UCSD-AML1 (cell line): ENCODE measurements at regions not wholly inside any gene's neighbourhood (a gene's known extent, or its start where the extent isn't known, plus 50 kb on each side); places are given as distances from the start of the nearest gene placed in this dataset.
"Not testable (repeated sequence)": the region's sequence is repeated elsewhere in the genome, so short reads cannot be mapped to it uniquely, and the experiment has no call there.

Experiments used
- DNase-seq: peaks from one replicate; lab custom pipeline; 2025; ENCODE audit not compliant: unreplicated experiment; lab: John Stamatoyannopoulos, UW

DNA sequence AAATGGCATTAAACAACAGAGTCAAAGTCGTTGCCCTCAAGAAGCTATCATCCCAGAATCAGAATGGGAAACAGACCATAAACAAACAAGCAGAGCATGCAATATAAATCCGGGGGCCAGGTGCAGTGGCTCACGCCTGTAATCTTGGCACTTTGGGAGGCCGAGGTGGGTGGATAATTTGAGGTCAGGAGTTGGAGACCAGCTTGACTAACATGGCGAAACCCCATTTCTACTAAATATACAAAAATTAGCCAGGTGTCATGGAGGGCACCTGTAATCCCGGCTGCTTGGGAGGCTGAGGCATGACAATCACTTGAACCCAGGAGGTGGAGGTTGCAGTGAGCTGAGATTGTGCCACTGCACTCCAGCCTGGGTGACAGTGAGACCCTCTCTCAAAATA, 249.8 kb downstream of the CYRIA start:
- DNase-seq: not testable (repeated sequence)

DNA sequence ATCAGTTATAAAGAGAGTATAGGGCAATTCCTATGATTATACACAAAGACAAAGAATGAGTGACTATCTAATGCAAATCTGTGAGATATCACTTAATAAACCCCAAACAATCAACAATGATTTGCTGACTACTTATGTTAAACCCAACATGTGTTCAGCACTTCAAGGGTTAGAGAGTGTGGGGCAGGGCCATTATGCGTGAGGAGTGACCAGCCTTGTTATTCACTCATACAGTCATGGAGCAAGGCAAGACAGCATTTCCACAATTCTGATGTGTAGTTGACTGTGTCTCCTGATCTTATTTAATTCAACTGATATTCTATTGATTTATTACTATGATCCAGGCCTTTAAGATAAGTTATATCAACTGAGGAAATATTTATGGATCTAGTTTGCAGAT, 251.7 kb downstream of the CYRIA start:
- no peak for DNase-seq

DNA sequence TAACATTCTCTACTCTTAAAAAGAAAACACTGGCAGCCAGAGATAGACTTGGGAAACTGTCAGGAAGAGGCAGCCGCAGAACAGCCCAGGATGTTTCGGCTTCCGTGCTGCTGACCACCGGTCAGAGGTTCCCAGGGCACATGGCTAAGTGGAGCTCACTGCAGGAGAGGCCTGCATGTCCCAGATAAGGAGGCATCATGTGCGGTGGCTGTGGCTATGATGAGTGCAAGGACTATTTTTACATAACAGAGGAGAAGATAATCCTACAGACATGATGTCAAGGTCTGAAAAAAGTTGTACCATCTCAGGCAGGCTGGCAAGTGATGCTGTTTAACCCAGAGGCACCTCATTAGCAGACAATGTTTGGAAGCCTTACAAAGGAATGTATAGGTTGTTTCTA, 252.3 kb downstream of the CYRIA start:
- peak; percentile 83 for DNase-seq

DNA sequence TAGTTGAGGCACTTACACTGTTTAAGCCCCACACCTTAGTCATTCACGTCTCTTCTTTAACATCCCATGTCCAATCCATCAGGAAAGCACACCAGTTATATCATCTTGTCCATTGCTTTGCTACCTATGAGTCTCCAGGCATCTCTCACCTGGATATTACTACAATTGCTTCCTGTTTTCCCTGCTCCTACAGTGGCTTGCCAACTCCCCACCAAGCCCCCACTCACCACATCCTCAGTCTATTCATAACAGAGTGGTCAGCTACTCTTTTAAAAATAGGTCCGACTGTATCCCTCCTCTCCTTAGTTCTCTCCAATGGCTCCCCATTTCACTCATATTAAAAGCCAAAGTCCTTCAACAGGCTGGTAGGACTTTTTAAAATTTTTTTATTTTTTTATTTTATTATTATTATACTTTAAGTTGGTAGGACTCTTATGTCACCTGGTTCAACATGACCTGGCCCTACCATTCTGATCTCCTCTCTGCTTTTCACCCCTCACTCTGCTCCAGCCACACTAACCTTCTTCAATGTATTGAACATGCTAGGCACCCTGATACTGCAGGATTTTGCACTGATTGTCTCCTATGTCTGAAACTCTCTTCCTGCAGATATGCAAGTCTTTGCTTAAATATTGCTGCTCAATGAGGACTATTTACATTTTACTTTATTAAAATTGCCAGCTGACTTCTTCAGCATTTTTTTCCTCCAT, 253.2 kb downstream of the CYRIA start:
- DNase-seq: no peak

DNA sequence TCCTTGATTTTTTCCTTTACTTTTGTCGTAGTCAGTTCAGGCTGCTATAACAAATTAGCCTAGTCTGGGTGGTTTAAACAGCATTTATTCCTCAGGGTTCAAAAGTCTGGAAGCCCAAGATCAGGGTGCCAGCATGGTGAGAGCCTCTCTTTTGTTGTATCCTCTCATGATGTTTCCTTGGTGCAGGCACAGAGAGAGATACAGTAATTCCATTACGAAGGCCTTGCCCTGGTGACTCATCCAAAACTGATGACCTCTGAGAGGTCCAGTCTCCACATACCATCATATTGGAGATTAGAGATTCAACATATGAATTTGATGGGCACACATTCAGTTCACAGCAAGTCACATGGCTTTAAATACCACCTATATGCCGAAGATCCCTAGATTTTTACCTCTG, 253.8 kb downstream of the CYRIA start:
- no peak for DNase-seq

DNA sequence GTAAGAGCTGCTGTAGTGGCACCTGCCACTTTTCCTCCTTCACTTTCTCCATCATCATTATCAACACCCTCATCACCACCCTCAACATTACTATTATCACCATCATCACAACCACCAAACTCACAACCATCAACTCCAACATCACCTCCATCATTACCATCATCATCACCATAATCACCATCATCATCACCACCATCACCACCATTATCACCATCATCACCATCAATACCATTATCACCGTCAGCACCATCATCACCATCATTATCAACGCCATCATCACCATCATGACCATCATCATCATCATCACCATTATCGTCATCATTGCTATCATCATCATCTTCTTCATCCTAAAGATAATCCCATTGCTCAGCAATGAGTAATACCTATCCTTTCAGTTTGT, 255.8 kb downstream of the CYRIA start:
- no peak for DNase-seq

DNA sequence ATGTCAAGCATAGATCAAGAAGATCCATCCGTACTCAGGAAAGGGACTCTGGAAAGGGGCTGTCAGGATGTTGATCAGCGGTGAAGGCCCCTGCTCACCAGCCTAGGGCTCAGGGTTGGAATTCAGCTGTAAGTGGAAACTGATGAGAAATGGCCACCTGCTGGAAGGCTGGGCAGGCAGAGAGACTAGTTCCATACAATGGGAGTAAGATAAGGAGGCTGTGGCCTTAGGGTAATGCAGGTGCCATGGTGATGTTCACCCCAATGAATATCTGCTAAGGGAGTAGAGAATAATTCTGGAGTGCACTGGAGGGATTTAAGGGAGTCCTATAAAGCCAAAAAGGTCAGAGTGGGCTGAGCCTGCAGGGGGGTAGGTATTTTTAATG, 256.6 kb downstream of the CYRIA start:
- DNase-seq: no peak

DNA sequence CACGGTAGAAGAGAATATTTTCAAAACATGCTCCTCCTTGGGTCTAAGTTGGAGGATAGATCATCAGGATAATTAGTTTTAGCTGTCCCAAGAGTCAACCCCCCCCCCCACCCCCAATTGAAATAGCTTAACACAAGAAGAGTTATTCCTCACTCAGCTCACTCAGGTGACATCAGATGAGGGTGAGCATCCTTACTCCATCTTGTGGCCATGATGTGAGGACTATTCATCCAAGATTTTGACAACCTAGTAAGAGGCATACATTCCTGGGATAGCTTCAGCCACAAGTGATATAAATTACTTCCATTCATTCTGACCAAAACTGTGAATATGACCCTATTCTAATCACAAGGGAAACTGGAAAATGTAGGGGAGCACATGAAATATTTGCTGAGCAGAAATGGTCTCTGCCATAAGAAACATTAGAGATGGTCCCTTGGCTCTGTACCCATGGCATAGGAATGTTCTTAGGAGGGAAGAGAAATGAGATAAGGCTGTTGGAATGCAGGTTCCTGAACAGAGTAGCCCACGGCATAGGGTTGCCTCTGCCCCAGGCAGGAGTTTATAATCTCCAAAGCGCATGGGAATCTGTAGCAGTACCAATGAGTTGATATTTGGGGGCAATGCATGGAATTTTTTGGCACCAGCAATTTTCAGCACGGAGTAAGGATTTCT, 257.2 kb downstream of the CYRIA start:
- DNase-seq: no peak

DNA sequence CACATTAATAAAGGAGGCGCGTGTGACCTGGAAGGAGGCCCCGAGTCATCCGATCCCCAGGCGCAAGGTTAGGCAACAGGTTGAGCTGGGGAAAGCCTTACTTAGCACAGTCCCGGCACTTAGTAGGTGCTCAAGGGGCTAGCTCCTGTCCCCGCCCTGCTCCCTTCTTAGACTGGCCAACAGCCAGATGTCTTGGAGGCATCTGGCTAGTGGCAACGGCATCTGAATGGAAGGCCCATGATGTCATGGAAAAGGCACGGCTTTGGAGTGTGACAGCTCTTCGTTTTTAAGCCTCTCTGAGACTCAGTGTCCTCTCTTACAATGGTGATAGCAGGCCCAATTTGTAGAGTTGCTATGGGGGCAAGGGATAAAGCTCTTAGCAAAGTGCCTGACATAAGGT, 258.3 kb downstream of the CYRIA start:
- no peak for DNase-seq

DNA sequence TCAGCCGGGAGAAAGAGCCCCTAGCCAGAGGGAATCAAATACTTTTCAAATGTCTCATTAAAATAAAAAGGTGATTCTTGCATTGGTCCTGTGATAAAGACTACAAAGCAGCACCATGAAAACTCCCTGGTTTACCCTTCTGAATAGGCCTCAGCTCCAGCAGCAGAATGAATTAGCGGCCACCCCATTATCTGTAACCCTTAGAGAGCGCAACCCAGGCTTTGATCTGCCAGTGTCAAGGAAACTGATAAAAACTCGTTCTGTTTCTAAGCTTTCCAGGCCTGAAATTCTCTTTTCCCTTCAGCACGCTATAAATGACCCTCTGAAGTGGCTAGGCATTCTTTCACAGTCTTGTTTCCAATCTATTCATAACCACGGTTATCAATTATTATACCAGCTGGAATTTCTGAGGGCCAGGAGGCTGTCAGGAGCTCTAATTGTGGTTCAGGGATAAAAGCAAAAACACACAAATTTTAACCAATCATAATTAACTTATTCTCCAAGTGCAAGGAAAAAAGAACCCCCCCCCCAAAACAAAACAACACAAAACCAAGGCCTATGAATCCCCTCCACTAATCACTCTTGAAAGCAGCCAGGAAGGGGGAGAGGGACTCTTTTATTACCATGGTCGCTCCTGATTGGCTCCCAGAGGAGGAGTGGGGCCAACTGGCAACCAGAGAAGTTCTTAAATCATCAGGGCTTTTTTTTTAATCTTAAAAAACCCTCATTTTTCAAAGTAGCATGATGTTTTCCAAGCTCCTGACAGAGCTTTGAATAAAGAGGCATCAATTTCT, 258.9 kb downstream of the CYRIA start:
- no peak for DNase-seq

DNA sequence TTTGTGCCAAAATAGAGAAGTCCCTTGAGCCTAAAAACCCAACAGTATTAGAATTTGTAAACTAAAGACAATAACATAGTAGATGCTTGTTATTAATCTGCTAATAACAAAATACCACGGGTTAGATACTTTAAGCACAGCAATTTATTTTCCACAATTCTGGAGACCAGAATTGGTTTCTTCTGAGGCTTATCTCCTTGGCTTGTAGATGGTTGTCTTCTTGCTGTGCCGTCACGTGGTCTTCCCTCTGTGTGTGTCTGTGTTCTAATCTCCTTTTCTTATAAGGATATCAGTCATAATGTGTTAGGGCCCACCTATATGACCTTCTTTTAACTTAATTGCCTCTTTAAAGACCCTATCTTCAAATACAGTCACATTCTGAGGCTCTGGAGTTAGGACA, 260.1 kb downstream of the CYRIA start:
- DNase-seq: no peak

DNA sequence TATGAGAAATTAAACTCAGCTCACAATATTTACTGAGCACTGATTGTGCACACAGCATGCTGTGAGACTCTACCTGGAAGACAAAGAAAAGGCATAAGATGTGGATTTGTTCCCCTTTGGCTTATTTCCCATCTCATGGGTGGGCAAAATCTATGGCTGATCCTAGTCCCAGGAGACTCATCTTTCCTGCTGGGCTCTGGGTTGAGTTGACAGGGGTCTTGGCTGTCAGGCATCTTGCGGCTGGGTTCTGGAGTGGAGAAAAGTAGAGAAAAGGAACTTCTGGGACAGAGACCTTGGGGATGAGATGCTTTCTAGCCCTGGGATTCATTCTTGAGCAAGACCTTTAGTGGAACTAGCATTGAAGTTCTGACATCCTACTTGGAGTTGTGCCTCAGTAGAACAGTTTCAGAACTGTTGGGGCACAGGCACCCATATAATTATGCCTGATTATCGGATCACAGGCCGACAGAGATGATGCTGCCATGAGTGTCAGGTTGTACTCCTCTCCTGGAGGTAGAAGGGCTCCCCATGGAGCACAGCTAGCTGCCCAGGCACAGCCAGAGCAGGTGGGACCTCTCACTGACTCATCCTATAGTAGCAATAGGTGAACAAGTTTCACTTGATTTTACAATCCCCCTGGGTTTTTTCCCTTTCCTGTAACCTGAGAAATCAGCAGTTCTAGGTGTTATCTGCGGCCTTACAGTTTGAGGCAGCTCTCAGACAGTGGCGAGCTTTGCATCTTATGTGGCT, 260.9 kb downstream of the CYRIA start:
- DNase-seq: no peak

DNA sequence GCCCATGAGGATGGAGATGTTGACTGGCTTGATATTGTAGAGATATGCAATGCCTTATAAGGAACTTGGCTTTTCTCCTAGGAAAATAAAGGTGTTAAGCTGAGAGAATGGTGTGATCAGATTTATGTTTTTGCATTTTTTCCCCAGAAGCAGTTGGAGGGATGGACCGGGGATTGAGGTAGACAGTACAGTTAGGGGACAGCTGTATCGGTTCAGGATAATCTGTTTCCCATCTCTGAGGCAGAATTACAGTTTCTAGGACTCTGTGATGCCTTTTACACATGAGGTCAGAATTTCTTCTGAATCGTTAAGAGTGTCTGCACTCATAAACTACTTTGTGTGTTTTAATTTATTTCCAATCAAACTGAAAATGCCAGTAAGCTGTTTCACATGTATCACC, 261.5 kb downstream of the CYRIA start:
- no peak for DNase-seq

DNA sequence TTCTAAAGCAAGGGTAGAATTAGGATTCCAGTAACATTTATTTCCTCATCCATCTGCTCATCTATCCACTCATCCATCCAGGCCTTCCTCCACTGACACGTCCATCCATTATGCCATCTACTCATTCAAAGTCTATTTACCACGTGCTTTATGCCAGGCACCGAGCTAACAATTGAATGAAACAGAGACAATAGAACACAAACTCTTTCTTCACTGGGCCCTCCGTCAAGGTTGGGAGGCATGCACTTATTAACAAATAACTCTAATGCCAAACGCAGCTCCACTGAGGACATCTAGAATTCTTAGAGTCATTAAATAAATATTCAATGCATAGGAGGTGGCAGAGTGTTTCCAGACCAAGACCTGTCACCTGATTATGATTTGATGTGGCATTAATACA, 262.7 kb downstream of the CYRIA start:
- no peak for DNase-seq

DNA sequence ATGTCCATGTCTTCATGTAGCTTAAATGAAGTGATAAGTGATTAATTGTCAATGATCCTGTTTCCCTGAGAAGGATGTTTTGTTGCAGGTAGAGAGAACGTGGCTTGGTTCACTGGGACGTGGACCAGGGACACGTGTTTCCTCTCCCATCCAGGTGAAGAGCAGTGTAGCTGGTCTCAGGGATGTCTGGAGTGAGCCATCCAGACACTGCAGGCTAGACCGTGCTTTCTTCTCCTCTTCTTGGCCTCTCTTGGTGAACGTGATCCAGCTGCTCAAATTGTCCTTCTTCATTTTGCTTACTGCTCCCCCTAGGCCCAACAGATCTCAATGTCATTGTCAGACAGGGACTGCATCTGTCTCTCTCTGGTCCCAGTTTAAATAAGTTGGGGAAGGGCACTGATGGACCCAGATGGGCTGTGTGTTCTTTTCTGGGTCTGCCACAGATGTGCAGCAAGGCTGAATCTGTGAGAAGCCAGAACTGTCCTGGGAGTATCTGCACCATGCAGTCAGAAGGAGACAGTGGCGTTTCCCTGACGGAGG, 263.8 kb downstream of the CYRIA start:
- DNase-seq: no peak

DNA sequence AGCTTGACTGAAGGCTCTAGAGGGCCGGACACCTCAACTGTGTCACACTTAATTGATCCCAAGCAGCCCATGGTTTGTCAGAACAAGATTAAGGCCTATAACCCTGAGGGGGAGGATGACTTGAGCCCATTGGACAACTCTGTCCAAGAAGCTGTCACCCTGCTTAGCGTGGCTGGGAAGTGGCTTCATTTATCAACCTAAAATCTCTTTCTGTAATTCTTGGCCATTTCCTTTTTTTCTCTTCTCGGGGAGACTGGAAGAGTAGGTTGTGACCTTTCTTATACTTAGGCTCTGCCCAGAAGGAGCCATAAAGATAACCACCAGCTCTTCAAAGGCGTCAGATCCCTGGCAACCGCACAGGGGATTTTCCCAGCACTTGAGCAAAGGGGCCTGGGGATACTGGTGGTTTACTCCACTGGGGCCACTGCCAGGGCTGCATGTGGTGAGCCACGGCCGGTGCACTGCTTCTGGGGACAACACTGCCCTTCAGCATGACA, 265.5 kb downstream of the CYRIA start:
- DNase-seq: peak; percentile 73

DNA sequence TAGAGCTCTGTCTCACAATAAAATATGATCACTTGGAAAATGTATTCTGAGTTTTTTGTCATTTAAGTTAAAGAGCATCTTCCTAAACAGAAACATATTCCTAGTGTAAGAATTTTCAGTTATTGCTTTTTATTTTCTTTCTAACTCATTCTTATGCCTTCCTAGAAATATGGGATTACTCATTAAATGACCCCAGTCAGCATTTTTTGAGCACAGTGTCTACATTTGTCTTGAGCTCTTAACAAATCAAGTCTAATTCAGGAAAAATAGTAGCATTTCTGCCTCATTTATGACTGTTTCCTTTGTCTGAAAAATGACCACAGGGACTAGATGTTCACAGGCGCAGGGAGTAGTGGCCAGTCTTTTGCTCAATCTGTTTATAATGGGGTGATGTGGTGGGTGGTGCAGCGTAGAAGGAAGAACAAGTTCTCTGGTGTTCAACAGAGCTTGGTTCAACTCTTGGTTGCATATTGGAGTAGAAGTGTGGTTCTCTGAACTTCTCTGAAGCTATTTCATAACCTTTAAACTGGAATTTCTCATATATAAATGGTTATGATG, 267.1 kb downstream of the CYRIA start:
- no peak for DNase-seq

DNA sequence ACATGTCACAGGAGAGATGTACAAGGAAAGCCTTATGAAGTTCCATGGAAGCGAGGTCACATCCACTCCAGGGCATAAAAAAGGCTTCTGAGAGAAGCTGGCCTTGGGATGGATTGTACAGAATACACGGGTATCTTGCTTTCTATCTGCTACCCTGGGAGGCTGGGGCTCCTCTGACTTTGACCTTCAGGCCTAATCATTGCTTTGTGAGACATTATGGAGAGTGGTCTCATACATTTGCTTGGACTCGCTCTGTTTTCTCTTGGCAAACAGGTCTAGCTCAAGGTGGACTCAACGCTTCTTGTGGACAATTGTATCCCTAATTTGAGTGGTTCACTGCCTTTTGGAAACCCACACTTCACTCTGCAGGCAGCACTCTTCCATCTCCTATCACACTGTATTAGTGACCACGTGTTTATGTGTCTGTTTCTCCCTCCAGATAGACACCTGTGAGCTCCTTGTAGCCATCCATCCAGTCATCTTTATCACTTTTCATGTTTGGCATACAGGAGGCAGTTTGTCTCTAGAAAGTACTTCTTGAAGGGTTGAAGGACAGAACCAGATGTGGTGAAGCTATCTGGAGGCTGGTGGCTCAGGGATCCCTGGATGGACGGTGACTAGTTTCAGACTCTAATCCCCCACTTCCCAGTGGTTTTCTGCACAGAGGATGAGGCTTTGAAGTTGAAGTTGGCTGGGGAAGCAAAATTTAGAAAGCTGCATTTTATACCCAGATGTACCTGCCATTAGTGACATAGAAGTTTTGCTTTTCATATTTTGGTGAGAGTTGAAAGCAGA, 267.8 kb downstream of the CYRIA start:
- DNase-seq: no peak

DNA sequence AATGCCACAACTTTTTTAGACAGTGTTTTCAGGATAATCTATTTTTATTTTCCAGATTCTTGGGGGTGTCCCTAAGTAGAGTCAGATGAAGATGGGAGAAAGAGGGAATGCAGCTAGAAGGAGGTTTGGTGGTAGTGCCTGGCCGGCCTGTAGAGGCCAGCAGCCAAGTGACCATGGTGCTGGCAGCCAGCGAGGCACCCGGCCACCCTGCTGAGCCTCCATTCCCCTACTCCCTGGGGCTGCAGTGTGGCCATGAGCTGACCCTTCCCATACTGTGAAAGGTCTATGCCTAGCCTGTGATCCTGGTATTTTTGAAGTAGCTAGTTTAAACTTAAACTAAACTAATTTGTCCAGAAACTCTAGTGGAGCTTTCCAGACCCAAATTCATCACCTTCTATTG, 268.6 kb downstream of the CYRIA start:
- no peak for DNase-seq

DNA sequence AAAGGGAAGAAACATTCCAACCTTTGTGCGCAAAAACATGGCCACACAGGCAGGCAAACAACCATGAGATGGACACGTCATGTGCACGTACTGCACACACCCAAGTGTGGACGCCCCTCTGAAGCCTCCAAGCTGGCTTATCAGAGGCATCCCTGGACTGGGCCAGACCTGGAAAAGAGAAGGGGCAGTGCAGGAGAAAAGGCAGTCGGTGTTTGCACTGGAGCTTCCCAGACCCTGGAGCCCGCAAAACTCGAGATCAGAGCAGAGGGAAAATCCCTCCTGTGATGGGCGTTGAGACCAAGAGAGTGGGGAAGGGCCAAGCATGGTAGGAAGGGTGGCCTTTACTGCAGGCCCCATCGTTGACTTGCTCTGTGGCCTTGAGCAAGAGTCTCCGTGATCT, 269.5 kb downstream of the CYRIA start:
- DNase-seq: no peak
